ENCODE measurements at regions not wholly inside any gene's neighbourhood (a gene's known extent, or its start where the extent isn't known, plus 50 kb on each side); places are given as distances from the start of the nearest gene placed in this dataset.

DNA sequence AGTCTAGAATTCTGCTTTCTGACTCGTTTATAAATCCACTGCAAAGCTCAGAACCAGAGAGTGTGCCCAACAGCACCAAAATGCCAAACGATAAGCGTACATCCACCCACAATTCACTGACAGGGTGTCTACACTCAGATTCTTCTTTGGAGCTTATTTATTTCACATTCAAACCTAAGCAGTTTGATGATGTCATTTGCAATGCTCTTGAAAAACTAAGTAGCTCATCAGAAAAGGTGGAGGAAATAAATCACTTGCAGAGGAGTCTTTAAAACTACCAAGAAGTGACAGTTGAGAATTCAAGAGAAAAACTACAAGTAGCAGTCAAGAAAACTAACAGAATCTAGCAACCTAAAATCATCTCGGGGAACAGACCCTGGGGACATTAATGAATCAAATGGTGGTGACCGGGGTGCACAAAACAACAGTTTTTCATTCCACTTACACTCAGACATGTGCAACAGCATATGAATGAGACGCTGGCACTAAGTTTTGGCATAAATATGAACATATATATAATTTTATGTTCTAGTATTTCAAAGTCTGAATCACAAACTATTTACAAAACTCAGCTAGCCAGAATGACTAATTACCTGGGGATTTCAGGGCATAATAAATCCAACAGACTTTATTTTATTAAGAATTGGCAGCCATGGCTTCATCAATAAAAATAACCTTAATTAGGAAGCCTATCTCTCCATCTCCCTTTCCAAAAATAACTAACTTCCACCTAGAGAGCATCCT, 119.4 kb downstream of the SIPA1L2 start (continued):
- TF ChIP-seq CUX1 (CRISPR knock-in tag; IDR thresholded peaks at IDR 0.05), result no peak
- TF ChIP-seq SIX5 (IDR thresholded peaks at IDR 0.05; ENCODE audit: borderline replicate concordance in 1 of 2, insufficient read depth in 1 of 2, low read depth in 1 of 2, low read length in 2 of 2), result no peak
- TF ChIP-seq, protein P1, sequence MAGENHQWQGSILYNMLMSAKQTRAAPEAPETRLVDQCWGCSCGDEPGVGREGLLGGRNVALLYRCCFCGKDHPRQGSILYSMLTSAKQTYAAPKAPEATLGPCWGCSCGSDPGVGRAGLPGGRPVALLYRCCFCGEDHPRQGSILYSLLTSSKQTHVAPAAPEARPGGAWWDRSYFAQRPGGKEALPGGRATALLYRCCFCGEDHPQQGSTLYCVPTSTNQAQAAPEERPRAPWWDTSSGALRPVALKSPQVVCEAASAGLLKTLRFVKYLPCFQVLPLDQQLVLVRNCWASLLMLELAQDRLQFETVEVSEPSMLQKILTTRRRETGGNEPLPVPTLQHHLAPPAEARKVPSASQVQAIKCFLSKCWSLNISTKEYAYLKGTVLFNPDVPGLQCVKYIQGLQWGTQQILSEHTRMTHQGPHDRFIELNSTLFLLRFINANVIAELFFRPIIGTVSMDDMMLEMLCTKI (IDR thresholded peaks at IDR 0.05; ENCODE audit: partially characterized antibody), result no peak
- TF ChIP-seq, protein P2, sequence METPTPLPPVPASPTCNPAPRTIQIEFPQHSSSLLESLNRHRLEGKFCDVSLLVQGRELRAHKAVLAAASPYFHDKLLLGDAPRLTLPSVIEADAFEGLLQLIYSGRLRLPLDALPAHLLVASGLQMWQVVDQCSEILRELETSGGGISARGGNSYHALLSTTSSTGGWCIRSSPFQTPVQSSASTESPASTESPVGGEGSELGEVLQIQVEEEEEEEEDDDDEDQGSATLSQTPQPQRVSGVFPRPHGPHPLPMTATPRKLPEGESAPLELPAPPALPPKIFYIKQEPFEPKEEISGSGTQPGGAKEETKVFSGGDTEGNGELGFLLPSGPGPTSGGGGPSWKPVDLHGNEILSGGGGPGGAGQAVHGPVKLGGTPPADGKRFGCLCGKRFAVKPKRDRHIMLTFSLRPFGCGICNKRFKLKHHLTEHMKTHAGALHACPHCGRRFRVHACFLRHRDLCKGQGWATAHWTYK (CRISPR knock-in tag; IDR thresholded peaks at IDR 0.05), result no peak
- no peak for TF ChIP-seq DIDO1 (tag; IDR thresholded peaks at IDR 0.05; ENCODE audit: low read depth)
- no peak for TF ChIP-seq NELFE (IDR thresholded peaks at IDR 0.05; ENCODE audit: insufficient read depth, insufficient read length)
- TF ChIP-seq, protein P3, sequence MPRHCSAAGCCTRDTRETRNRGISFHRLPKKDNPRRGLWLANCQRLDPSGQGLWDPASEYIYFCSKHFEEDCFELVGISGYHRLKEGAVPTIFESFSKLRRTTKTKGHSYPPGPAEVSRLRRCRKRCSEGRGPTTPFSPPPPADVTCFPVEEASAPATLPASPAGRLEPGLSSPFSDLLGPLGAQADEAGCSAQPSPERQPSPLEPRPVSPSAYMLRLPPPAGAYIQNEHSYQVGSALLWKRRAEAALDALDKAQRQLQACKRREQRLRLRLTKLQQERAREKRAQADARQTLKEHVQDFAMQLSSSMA (CRISPR knock-in tag; IDR thresholded peaks at IDR 0.05), result no peak
- no peak for TF ChIP-seq NFRKB (IDR thresholded peaks at IDR 0.05; ENCODE audit: low read depth)
- no peak for TF ChIP-seq NR4A1 (CRISPR knock-in tag; IDR thresholded peaks at IDR 0.05)
- TF ChIP-seq NR4A1 (tag; IDR thresholded peaks at IDR 0.05), result no peak
- TF ChIP-seq CSDE1 (IDR thresholded peaks at IDR 0.05), result no peak
- no peak for TF ChIP-seq HNRNPK (IDR thresholded peaks at IDR 0.05; ENCODE audit: low read depth, low read length, poor library complexity, severe bottlenecking)
- TF ChIP-seq RFX5 (IDR thresholded peaks at IDR 0.05; ENCODE audit: low read depth, low read length), result no peak
- TF ChIP-seq SMAD1 (IDR thresholded peaks at IDR 0.05; ENCODE audit: low read depth, low read length, partially characterized antibody), result no peak

All from K562 (cell line).